Glutamatergic neuron (in vitro differentiated cells): ENCODE measurements at regions not wholly inside any gene's neighbourhood (a gene's known extent, or its start where the extent isn't known, plus 50 kb on each side); places are given as distances from the start of the nearest gene placed in this dataset.

Source experiments
- DNase-seq: peaks from one replicate; pipeline ENCODE4 v3.0.0; 2022
- H3K27ac Mint-ChIP-seq: one replicate; pipeline ENCODE4 v1.8.0; 2020; ENCODE audit warnings: mild to moderate bottlenecking, mixed read lengths, inconsistent platforms; ENCODE audit not compliant: unreplicated experiment
- H3K27me3 Mint-ChIP-seq: one replicate; pipeline ENCODE4 v1.8.0; 2020; ENCODE audit warnings: mild to moderate bottlenecking, moderate library complexity, mixed read lengths, inconsistent platforms; ENCODE audit not compliant: unreplicated experiment
- H3K36me3 Mint-ChIP-seq: one replicate; pipeline ENCODE4 v1.8.0; 2020; ENCODE audit warnings: mild to moderate bottlenecking, mixed read lengths, inconsistent platforms; ENCODE audit not compliant: unreplicated experiment
- H3K4me1 Mint-ChIP-seq: one replicate; pipeline ENCODE4 v1.8.0; 2020; ENCODE audit warnings: mild to moderate bottlenecking, low read depth, mixed read lengths, inconsistent platforms; ENCODE audit not compliant: unreplicated experiment
- H3K4me3 Mint-ChIP-seq: one replicate; pipeline ENCODE4 v1.8.0; 2020; ENCODE audit warnings: mild to moderate bottlenecking, mixed read lengths, inconsistent platforms; ENCODE audit not compliant: unreplicated experiment
- H3K9me3 Mint-ChIP-seq: one replicate; pipeline ENCODE4 v1.8.0; 2020; ENCODE audit warnings: mild to moderate bottlenecking, moderate library complexity, mixed read lengths, inconsistent platforms; ENCODE audit not compliant: unreplicated experiment
- CTCF ChIP-seq: fragments of 200-600 bp; sonication (generic); IDR thresholded peaks from one replicate; pipeline ENCODE4 v1.5.0; 2021; ENCODE audit not compliant: partially characterized antibody, unreplicated experiment

GRCh38 chr6:132020138-132020581 is 69.0 kb upstream of the CCN2 start:
- Mint-ChIP-seq H3K9me3 (peaks cover 2% of the 10 kb centered on the region), H3K27me3 (no peaks in the 10 kb centered on the region), H3K4me3 (no peak overlapping the region), H3K36me3 (no peaks in the 10 kb centered on the region), H3K4me1 (no peaks in the 10 kb centered on the region), H3K27ac (no peak overlapping the region)
- no peak for DNase-seq
- no peak for TF ChIP-seq CTCF

DNA sequence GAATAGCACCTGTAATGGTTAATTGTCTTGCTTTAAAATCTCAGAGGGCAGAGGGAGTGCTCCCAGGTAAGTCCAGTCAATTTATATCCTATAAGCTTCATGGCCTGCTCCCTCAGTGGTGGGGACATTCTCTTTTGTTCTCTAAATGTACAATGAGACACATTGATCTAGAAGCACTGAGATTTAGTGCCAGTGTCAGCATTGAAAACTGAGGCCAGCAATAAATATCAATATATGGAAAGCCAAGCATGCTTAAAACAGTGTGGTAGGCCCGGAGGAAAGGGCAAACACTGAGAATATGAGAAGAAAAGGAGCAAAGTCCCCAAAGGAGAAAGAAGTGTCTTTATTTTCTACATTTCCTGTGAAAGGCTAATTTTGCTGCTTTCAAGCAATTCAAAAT is 68.4 kb upstream of the CCN2 start:
- no peak overlapping the region for H3K27ac Mint-ChIP-seq
- no peak for DNase-seq
- TF ChIP-seq CTCF = no peak
- peaks cover 2% of the 10 kb centered on the region for H3K9me3 Mint-ChIP-seq
- no peaks in the 10 kb centered on the region for H3K27me3 Mint-ChIP-seq
- H3K36me3 Mint-ChIP-seq = no peaks in the 10 kb centered on the region
- no peaks in the 10 kb centered on the region for H3K4me1 Mint-ChIP-seq
- H3K4me3 Mint-ChIP-seq = no peak overlapping the region

DNA sequence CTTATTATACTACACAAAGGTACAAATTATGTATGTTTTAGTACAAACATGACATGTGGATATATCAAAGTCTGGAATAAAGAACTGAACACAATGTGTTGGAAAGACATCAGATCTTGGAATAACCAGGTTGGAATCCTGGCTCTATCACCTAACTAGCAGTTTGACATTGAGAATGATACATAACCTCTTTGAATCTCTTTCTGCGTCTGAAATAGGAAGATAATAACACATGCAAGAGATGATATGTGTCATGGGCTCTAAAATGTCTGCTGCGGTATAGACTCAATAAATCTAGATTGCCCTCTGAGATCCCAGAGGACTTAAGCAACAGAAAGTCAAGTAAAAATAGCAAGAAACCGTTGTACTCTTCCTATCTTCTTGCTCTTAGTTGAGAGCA is 66.8 kb upstream of the CCN2 start:
- Mint-ChIP-seq H3K36me3 (no peaks in the 10 kb centered on the region), H3K27me3 (no peaks in the 10 kb centered on the region), H3K9me3 (no peaks in the 10 kb centered on the region), H3K27ac (no peak overlapping the region), H3K4me3 (no peak overlapping the region), H3K4me1 (no peaks in the 10 kb centered on the region)
- no peak for DNase-seq
- no peak for TF ChIP-seq CTCF

- no peak for TF ChIP-seq CTCF
- Mint-ChIP-seq H3K36me3 (no peaks in the 10 kb centered on the region), H3K27ac (no peak overlapping the region), H3K4me1 (no peaks in the 10 kb centered on the region), H3K4me3 (no peak overlapping the region), H3K27me3 (no peaks in the 10 kb centered on the region), H3K9me3 (no peaks in the 10 kb centered on the region)
- no peak for DNase-seq
Measured at GRCh38 chr6:132016396-132016795, 65.2 kb upstream of the CCN2 start.

DNA sequence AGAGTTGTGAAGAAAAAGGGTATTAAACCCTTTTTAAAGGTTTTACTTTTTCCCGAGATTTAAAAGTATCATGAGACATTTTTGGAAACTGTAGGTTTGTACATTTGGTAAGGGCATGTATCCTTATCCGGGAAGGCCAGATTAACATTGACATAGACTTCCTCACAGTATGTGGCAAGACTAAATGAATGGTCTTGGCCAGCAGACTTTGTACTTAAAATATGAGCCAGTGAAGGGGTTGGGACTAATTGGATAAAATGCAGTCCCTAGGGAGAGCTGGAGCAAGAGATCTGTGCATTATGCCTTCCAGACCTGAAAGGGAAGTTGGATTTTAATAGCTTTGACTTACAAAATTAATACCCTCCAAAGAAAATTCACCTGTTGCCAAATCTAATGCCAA is 60.4 kb upstream of the CCN2 start:
- H3K27me3 Mint-ChIP-seq = no peaks in the 10 kb centered on the region
- no peak for DNase-seq
- TF ChIP-seq CTCF = no peak

More for the DNA sequence above, 60.4 kb upstream of the CCN2 start:
- H3K9me3 Mint-ChIP-seq = no peaks in the 10 kb centered on the region
- no peak overlapping the region for H3K4me3 Mint-ChIP-seq
- H3K27ac Mint-ChIP-seq = no peak overlapping the region
- H3K4me1 Mint-ChIP-seq = no peaks in the 10 kb centered on the region
- H3K36me3 Mint-ChIP-seq = no peaks in the 10 kb centered on the region
